ENCODE measurements at regions not wholly inside any gene's neighbourhood (a gene's known extent, or its start where the extent isn't known, plus 50 kb on each side); places are given as distances from the start of the nearest gene placed in this dataset.

DNA sequence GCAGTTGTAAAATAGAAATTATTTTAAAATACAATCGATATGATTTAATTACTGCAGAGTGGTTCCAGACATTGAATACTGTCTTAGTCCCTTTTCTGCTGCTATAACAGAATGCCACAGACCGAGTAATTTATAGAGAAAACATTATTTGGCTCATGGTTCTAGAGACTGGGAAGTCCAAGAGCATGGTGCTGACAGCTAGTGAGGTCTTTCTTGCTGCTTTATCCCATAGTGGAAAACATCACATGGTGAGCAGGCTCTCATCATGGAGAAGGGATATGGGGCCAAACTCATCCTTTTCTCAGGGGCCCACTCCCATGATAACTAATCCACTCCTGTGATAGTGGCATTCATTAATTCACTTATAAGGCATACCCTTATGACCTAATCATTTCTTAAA, 120.0 kb upstream of the TBL1XR1 start:
- Histone ChIP-seq H3K4ac (replicated peaks; ENCODE audit: insufficient read length, low read depth, low read length) (no peak overlapping the region), H3K36me3 (ENCODE audit: control insufficient read depth in 2 of 4, insufficient read depth in 4 of 4, low read length in 3 of 4) (no peaks in the 10 kb centered on the region), H3K14ac (ENCODE audit: insufficient read length) (no peak overlapping the region), H3K23ac (ENCODE audit: insufficient read length) (no peak overlapping the region), H3K23me2 (ENCODE audit: low read depth, low read length) (no peaks in the 10 kb centered on the region), H3K27me3 (replicated peaks in 1 of 4; ENCODE audit: control insufficient read depth in 3 of 4, extremely low read depth in 1 of 4, insufficient read depth in 3 of 4, low read length in 3 of 4) (no peaks in the 10 kb centered on the region), H3K18ac (ENCODE audit: extremely low read depth, low read length) (no peak overlapping the region), H2BK20ac (ENCODE audit: low read length) (no peak overlapping the region), H2BK5ac (ENCODE audit: low read depth, low read length) (no peak overlapping the region), H2BK120ac (replicated peaks; ENCODE audit: low read depth, low read length) (no peak overlapping the region), H3K4me3 (ENCODE audit: extremely low read depth in 1 of 4, insufficient read depth in 2 of 4, low read depth in 3 of 4, low read length in 4 of 4) (no peak overlapping the region), H4K91ac (replicated peaks; ENCODE audit: insufficient read length, low read length) (no peak overlapping the region), H4K20me1 (replicated peaks in 1 of 2; ENCODE audit: control insufficient read depth in 1 of 2, insufficient read depth in 2 of 2, low read length in 2 of 2) (no peaks in the 10 kb centered on the region), H3K79me2 (ENCODE audit: control insufficient read depth in 1 of 2, insufficient read depth in 2 of 2, low read length in 2 of 2) (no peaks in the 10 kb centered on the region), H3K9me3 (ENCODE audit: insufficient read depth in 2 of 2, low read depth in 1 of 2, low read length in 1 of 2) (no peaks in the 10 kb centered on the region), H3K27ac (ENCODE audit: low read depth, low read length) (no peak overlapping the region), H3K4me2 (ENCODE audit: insufficient read depth in 1 of 2, low read depth in 2 of 2, low read length in 2 of 2) (no peak overlapping the region), H3K4me1 (replicated peaks in 1 of 4; ENCODE audit: control insufficient read depth in 3 of 4, insufficient read depth in 4 of 4, low read length in 3 of 4) (no peaks in the 10 kb centered on the region), H3K9ac (replicated peaks in 1 of 4; ENCODE audit: extremely low read depth in 1 of 4, low read depth in 3 of 4, low read length in 3 of 4) (no peak overlapping the region), H4K8ac (ENCODE audit: extremely low read depth, insufficient read depth, low read length) (no peak overlapping the region), H3K79me1 (ENCODE audit: low read depth, low read length) (no peaks in the 10 kb centered on the region), H4K5ac (ENCODE audit: insufficient read length, low read depth, low read length) (no peak overlapping the region), H2BK12ac (ENCODE audit: low read depth, low read length) (no peak overlapping the region), H3K56ac (replicated peaks; ENCODE audit: insufficient read length, low read depth, low read length) (no peak overlapping the region), H2BK15ac (ENCODE audit: low read length) (no peak overlapping the region), H2AFZ (ENCODE audit: low read length) (no peak overlapping the region), H2AK5ac (ENCODE audit: low read depth, low read length) (no peak overlapping the region)
- FAIRE-seq (no peak), DNase-seq (ENCODE audit: low read depth in 1 of 2, low spot score in 2 of 2) (no peak)
- TF ChIP-seq TCF12 (IDR thresholded peaks at IDR 0.05; ENCODE audit: low read depth, low read length) = no peak
- no peak for TF ChIP-seq CBX5 (IDR thresholded peaks at IDR 0.05; ENCODE audit: low read depth, low read length)
- no peak for TF ChIP-seq EZH2 (IDR thresholded peaks at IDR 0.05; ENCODE audit: low read depth, low read length, severe bottlenecking)
- no peak for TF ChIP-seq HDAC2 (IDR thresholded peaks at IDR 0.05; ENCODE audit: borderline replicate concordance in 1 of 2, low read depth in 2 of 2, low read length in 2 of 2)
- no peak for TF ChIP-seq NANOG (IDR thresholded peaks at IDR 0.05; ENCODE audit: insufficient read depth, low read depth, low read length, poor library complexity, severe bottlenecking)
- no peak for TF ChIP-seq TAF7 (optimal IDR thresholded peaks at IDR 0.05; ENCODE audit: borderline replicate concordance, low read depth, low read length)
- no peak for TF ChIP-seq BRCA1 (IDR thresholded peaks at IDR 0.05; ENCODE audit: low read depth, low read length)
- ChIA-PET CTCF (ENCODE audit: partially characterized antibody) (no interaction called here), POLR2A (ENCODE audit: partially characterized antibody) (no interaction called here)
- 86% methylated on average over 2 of the region's 2 CpGs; no CpG with 5 or more reads in 1 of the 2 experiments for WGBS, 2 experiments (ENCODE audit: extremely low coverage in 1 of 2, insufficient coverage in 1 of 2, insufficient read length in 1 of 2, insufficient replicate concordance in 2 of 2, low coverage in 1 of 2, low lambda C conversion rate in 2 of 2, missing lambda C conversion rate in 1 of 2)
